Kidney epithelial cell (primary cell): ENCODE measurements at regions not wholly inside any gene's neighbourhood (a gene's known extent, or its start where the extent isn't known, plus 50 kb on each side); places are given as distances from the start of the nearest gene placed in this dataset.

ENCODE experiments used
- DNase-seq: peaks from one replicate; pipeline ENCODE4 v3.0.0-alpha.2; 2010; ENCODE audit warnings: low read depth
- H3K27me3 ChIP-seq: 2 replicates; pipeline ENCODE4 v1.6.0; 2011; ENCODE audit warnings: low read length; ENCODE audit not compliant: control insufficient read depth, insufficient read depth
- H3K36me3 ChIP-seq: 2 replicates; pipeline ENCODE4 v1.5.1; 2011; ENCODE audit warnings: low read length; ENCODE audit not compliant: control insufficient read depth, insufficient read depth
- H3K4me3 ChIP-seq: 2 replicates; pipeline ENCODE4 v1.5.1; 2011; ENCODE audit warnings: low read depth, mild to moderate bottlenecking, control low read depth, low read length
- CTCF ChIP-seq: IDR thresholded peaks from 2 replicates; pipeline ENCODE4 v1.5.1; 2011; ENCODE audit warnings: mild to moderate bottlenecking, moderate library complexity, low read length, control low read depth, inconsistent platforms; ENCODE audit not compliant: insufficient read depth, poor library complexity, severe bottlenecking

DNA sequence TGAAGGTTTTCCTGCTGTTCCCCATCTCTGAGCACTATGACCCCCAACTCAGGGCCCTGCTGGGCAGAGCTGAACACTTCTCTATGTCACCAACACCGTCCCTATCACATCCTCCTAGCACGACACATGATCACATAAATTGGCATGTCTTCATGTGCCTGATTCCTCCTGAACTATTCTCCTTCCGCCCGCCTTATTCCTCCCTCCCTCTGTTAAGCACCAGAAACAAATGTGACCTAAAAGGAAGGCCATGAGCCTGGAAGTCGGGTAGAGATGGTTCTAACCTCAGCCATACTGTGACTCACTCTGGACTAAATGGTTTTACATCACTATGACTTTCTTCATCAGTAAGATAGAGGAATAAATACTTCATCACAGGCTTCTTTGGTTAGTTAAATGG, 80.8 kb upstream of the DYNLRB2 start:
- no peak for TF ChIP-seq CTCF
- no peaks in the 10 kb centered on the region for H3K36me3 ChIP-seq
- no peak overlapping the region for H3K4me3 ChIP-seq
- DNase-seq, result no peak
- no peaks in the 10 kb centered on the region for H3K27me3 ChIP-seq

- no peaks in the 10 kb centered on the region for H3K27me3 ChIP-seq
- no peaks in the 10 kb centered on the region for H3K36me3 ChIP-seq
- TF ChIP-seq CTCF, result no peak
- no peak for DNase-seq
- H3K4me3 ChIP-seq, result no peak overlapping the region
These were observed 81.4 kb upstream of the DYNLRB2 start for GRCh38 chr16:80459331-80459777.

DNA sequence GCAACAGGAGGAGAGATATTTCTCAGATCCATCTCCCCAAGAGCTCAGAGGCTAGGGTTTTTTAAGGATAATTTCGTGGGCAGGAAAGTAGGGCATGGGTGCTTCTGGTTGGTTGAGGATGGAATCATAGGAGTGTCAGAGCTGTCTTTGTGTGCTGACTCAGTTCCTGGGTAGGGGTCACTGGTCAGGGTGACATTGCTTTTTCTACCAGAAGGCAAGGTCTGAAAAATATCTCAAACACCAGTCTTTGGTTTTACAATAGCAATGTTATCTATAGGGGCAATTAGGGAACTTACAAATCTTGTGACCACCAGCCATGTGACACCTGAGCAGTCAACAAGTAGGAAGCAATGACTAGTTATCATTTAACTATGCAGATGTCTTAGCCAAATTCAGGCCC, 82.9 kb upstream of the DYNLRB2 start:
- TF ChIP-seq CTCF, result no peak
- DNase-seq, result no peak
- Histone ChIP-seq H3K27me3 (no peaks in the 10 kb centered on the region), H3K36me3 (no peaks in the 10 kb centered on the region), H3K4me3 (no peak overlapping the region)

GRCh38 chr16:80454802-80455201, 86.0 kb upstream of the DYNLRB2 start:
- no peaks in the 10 kb centered on the region for H3K27me3 ChIP-seq
- no peak overlapping the region for H3K4me3 ChIP-seq
- H3K36me3 ChIP-seq, result no peaks in the 10 kb centered on the region
- DNase-seq, result no peak
- TF ChIP-seq CTCF, result no peak

DNA sequence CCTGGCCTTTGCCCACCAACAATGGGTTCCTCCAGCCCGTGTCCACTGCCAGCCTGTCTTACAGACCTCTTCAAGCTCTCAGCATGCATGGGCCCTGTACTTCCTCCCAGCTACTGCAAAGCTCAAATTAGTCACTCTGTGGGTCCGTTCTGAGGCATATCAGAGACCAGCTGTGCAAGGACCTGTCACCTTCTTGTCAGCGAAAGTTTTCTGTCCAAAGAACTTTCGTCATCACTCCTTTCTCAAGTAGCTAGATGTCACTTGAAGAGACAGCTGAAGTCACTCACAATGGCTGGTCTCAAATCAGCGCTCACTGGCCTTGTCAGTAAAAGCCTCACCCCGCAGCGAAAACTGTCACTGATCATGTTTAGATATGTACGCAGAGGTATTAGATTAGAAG, 91.4 kb upstream of the DYNLRB2 start:
- DNase-seq, result no peak
- TF ChIP-seq CTCF, result no peak
- H3K36me3 ChIP-seq, result no peaks in the 10 kb centered on the region
- H3K4me3 ChIP-seq, result no peak overlapping the region
- H3K27me3 ChIP-seq, result no peaks in the 10 kb centered on the region

DNA sequence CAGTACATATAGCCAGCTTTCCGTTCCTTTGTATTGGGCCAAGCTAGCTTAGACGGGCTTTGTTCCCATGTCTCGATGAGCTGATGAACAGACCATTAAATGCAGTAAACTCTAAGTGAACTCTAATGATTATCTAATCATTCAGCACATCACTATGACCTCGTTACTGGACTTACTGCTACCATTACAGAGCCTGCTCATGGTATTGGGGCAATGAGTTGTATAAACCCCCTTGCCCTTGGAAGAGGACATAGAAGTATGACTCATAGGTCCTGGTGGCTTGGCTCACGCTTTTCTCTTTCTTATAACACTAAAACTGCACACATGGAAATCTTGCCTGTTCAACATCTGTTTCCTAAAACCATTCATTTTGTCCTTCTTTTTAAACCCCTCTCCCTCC, 93.6 kb upstream of the DYNLRB2 start:
- no peak for TF ChIP-seq CTCF
- DNase-seq, result no peak
- H3K27me3 ChIP-seq, result no peaks in the 10 kb centered on the region

More for the DNA sequence above, 93.6 kb upstream of the DYNLRB2 start:
- Histone ChIP-seq H3K36me3 (no peaks in the 10 kb centered on the region), H3K4me3 (no peak overlapping the region)
